ENCODE measurements at regions not wholly inside any gene's neighbourhood (a gene's known extent, or its start where the extent isn't known, plus 50 kb on each side); places are given as distances from the start of the nearest gene placed in this dataset.

DNA sequence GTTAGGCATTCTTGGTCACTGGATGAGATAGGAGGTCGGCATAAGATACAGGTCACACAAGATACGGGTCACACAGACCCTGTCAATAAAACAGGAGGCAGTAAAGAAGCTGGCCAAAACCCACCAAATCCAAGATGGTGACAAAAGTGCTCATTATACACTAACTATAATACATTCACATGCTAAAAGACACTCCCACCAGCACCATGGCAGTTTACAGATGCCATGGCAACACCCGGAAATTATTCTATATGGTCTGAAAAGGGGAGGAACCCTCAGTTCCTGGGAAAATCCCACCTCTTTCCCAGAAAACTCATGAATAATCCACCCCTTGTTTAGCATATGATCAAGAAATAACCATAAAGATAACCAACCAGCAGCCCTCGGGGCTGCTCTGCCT lies 56.0 kb upstream of the PTPRM start:
- TF ChIP-seq, protein P1, sequence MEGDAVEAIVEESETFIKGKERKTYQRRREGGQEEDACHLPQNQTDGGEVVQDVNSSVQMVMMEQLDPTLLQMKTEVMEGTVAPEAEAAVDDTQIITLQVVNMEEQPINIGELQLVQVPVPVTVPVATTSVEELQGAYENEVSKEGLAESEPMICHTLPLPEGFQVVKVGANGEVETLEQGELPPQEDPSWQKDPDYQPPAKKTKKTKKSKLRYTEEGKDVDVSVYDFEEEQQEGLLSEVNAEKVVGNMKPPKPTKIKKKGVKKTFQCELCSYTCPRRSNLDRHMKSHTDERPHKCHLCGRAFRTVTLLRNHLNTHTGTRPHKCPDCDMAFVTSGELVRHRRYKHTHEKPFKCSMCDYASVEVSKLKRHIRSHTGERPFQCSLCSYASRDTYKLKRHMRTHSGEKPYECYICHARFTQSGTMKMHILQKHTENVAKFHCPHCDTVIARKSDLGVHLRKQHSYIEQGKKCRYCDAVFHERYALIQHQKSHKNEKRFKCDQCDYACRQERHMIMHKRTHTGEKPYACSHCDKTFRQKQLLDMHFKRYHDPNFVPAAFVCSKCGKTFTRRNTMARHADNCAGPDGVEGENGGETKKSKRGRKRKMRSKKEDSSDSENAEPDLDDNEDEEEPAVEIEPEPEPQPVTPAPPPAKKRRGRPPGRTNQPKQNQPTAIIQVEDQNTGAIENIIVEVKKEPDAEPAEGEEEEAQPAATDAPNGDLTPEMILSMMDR (IDR thresholded peaks at IDR 0.05; ENCODE audit: low read depth, low read length) = no peak
- in situ Hi-C loops (cut with HindIII; ENCODE audit: low sequenced_read_pairs) = no loop called here
- DNase-seq (ENCODE audit: low read depth, low spot score) = no peak
- H3K4me3 ChIP-seq (ENCODE audit: low read depth, low read length) = no peak overlapping the region

DNA sequence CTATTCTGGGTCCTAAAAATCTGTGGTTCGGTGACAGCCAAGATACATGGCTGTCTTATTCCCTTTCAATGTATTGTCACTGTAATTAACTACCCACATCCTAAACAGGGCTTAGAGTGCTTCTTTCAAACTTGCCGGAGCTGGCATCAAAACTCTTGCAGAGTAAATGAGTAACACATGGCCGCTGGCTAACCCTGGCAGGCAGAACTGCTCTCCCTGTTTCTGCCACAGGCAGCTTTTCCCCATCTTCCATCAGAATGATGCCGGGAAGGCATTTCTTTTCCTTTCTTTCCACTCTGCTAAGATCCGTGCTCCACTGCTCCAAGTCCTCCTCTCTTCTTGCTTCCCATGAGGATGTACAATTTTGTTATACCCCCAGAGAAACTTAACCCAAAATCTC lies 54.8 kb upstream of the PTPRM start:
- DNase-seq (ENCODE audit: low read depth, low spot score) = no peak
- in situ Hi-C loops (cut with HindIII; ENCODE audit: low sequenced_read_pairs) = no loop called here
- H3K4me3 ChIP-seq (ENCODE audit: low read depth, low read length) = no peak overlapping the region
- TF ChIP-seq, protein P1 (IDR thresholded peaks at IDR 0.05; ENCODE audit: low read depth, low read length) = no peak

DNA sequence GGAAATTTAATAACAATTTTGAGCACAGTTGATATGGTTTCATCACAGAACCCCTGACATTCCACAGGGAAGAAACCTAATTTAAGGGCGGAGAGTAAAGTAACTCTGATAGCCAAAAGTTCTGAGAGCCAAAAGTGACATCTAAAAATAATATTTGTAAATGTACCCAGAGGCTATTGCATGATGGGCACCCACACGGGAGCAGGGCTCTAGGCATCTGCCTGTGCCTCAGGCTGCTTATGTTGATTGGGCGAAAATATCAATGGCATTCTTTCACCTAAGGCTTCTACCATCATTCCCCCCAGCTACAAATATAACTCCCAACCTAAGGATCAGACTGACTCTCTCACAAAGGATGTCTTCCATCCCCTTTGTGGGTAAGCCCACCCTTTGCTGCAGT lies 54.1 kb upstream of the PTPRM start:
- DNase-seq (ENCODE audit: low read depth, low spot score) = no peak
- in situ Hi-C loops (cut with HindIII; ENCODE audit: low sequenced_read_pairs) = no loop called here
- no peak overlapping the region for H3K4me3 ChIP-seq (ENCODE audit: low read depth, low read length)
- TF ChIP-seq, protein P1 (IDR thresholded peaks at IDR 0.05; ENCODE audit: low read depth, low read length) = no peak

DNA sequence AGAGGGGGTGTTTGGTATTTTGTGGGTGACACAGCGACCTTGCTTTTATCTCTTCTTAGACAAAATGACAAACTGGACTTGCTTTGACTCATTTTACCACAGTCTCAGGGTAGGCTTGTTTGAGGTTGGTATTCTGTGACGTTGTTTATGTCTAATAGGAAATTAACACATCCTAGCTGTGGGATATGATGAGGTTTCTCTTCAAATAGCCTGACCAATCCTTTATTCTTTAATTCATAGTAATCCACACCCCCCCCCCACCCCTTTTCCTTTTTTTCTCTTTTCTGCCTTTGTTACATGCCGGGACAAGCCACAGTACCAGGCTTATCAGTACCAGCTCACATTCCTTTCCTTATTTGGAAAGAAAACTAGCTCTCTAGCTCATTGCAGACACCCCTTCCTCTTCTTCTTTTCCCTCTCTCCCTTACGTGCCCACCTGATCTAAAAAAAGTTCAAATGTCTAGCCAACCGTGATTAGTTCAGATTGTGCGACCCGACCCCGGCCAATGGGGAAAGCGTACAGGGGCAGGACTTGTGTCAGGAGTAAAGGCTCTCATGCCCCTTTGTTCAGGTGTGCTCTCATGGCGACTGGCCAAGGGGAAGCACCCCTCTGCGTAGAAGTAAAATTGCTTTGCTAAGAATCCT lies 52.2 kb upstream of the PTPRM start:
- no peak for DNase-seq (ENCODE audit: low read depth, low spot score)
- in situ Hi-C loops (cut with HindIII; ENCODE audit: low sequenced_read_pairs) = no loop called here
- TF ChIP-seq, protein P1 (IDR thresholded peaks at IDR 0.05; ENCODE audit: low read depth, low read length) = no peak
- no peak overlapping the region for H3K4me3 ChIP-seq (ENCODE audit: low read depth, low read length)

DNA sequence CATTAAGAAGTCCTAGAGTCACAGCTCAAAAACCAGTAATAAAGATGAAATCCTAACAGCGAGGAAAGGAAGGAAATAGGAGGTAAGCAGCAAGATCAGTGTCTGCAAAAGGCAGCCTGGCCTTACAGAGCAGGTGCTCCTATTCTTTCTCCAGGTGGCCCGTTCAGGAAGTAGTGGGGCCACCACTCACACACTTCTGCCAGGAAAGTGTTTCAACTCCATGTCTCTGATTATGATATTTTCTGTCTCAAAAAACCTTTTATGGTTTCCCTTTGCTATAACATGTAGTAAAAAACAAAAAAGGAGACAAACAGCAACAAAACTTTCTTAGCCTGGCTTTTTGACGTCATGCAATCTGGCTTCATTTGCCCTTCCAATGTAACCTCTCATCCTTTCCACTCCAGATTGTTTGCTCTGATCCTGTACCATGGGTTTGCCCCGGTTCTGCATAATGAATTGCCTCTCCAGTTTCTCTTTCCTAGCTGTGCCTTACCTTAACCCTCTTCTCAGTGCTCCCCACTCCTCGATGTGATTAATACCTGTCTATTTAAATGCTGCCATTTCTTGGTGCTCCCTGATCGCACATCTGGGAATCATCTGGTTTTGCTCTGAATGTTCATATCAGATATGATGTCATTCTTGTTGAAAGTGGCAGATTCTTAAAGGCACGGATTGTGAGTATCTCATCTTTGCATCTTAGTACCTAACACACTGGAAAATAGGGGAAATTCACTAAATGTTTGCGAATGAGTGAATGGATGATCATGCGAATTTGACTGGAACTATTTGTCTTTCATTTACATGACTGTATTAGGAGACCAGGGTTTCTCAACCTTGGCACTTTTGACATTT lies 50.6 kb upstream of the PTPRM start:
- in situ Hi-C loops (cut with HindIII; ENCODE audit: low sequenced_read_pairs) = no loop called here
- no peak for DNase-seq (ENCODE audit: low read depth, low spot score)
- no peak overlapping the region for H3K4me3 ChIP-seq (ENCODE audit: low read depth, low read length)
- TF ChIP-seq, protein P1 (IDR thresholded peaks at IDR 0.05; ENCODE audit: low read depth, low read length) = no peak

All from astrocyte of the spinal cord (primary cell).